GM18507 (cell line): ENCODE measurements at regions not wholly inside any gene's neighbourhood (a gene's known extent, or its start where the extent isn't known, plus 50 kb on each side); places are given as distances from the start of the nearest gene placed in this dataset.

Source experiments
- DNase-seq: peaks from one replicate; pipeline ENCODE4 v3.0.0; 2011; ENCODE audit warnings: low read depth; ENCODE audit not compliant: insufficient read length; ENCODE audit errors: extremely low spot score
- FAIRE-seq: peaks from 2 replicates; lab custom pipeline; 2011; peaks lifted over from hg19 to GRCh38; lab: Jason Lieb, UNC

- DNase-seq (no peak), FAIRE-seq (no peak)
Observed at GRCh38 chr5:18142831-18143230, 508.6 kb downstream of the TAF11L14 start.

GRCh38 chr5:18152671-18153070 lies 518.4 kb downstream of the TAF11L14 start:
- DNase-seq: no peak
- FAIRE-seq: no peak

DNA sequence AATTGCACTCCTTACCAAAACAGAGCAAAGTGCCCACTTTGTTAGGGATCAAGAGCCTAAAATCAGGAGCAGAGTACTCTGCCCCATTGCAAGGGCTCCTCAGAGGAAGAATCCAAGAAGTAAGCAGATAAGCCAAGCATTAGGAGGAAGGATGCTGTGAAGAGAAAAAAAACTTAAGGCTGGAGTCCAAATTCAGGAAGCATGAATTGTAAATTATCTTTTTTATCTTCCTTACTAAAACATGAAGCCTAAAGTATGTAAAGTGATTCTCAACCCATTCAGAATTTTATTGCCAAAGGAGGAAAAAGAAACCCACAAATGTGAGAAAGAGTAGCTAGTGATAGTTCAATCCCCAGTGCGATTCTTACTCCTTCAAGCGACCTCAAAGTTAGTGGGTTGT lies 523.9 kb downstream of the TAF11L14 start:
- FAIRE-seq (no peak), DNase-seq (no peak)

DNA sequence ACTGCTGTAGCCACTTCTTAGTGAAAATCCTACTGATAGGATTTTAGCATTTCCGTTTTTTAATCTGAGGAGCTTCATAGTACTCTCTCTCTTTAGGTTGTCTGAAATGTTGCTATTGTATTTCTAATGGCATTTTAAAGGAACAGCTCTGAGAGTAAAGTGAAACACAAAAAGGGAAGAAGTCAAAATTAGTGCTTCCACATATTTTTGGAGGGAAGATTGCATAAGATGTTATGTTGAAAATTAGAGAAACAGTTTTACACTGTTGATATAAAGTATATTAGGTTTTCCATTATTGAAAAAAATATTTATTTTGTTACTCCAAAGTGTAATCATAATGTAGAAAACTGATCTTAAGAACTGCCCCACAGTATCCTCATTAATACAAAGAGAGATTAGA lies 525.1 kb downstream of the TAF11L14 start:
- FAIRE-seq (no peak), DNase-seq (no peak)

- no peak for FAIRE-seq
- no peak for DNase-seq
Observed at GRCh38 chr5:18171684-18172083, 537.4 kb downstream of the TAF11L14 start.

- FAIRE-seq (no peak), DNase-seq (no peak)
Observed at GRCh38 chr5:18179579-18179978, 545.3 kb downstream of the TAF11L14 start.

GRCh38 chr5:18181575-18181974 lies 547.3 kb downstream of the TAF11L14 start:
- no peak for FAIRE-seq
- DNase-seq: no peak

GRCh38 chr5:18195910-18196309 lies 561.6 kb downstream of the TAF11L14 start:
- DNase-seq: no peak
- no peak for FAIRE-seq

DNA sequence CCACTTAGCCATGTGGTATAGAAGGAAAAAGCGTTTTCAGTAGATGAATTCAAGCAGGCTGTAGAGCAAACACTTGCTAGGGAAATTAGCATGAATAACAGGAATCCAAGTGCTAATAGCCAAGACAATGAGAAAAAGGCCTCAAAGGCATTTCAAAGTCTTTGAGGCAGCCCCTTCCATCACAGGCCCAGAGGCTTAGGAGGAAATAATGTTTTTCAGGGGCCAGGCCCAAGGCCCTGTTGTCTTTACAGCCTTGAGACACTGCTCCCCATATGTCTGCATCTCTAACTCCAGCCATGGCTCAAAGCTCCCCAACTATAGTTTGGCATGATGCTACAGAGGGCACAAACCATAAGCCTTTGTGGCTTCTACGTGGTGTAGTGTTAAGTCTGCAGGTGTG lies 563.5 kb downstream of the TAF11L14 start:
- DNase-seq: no peak
- FAIRE-seq: no peak

GRCh38 chr5:18202164-18202563 lies 567.9 kb downstream of the TAF11L14 start:
- no peak for FAIRE-seq

DNA sequence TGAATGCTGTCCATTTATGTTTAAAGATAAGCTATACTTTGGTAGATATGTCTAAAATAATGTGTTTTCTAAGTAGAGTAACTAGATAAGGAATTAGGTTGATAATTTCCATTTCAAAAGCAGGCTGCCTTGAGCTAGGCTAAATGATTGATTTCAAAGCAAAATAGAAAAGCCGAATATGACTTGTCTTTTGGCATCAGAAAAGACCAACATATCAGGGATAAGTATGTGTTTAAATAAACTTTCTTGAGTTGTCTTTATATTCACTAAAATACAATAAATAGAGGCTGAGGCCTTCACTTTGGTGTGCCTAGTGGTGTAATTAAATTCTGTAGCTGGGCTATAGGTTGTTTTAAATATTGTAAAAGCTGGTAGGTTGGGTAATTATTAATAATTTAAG lies 569.0 kb downstream of the TAF11L14 start:
- no peak for FAIRE-seq
- DNase-seq: no peak

More at GRCh38 chr5:18202164-18202563, 567.9 kb downstream of the TAF11L14 start:
- no peak for DNase-seq

DNA sequence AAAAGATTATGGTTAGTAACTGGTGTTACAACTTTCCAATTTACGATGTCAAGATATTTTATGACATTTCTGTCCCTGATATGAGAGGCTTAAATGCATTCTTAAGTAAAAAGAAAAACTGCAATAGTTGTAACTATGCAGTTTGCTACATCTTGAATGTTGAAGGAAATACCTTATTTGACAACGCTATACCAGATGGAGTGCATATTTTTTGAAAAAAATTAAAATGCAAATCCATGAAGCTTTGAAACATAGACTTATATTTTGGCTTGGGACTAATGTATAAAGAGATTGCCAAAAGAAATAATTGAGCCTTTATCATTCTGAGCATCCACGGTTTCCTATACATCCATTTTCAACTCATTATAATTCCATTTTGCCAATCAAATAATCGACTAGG lies 579.4 kb downstream of the TAF11L14 start:
- FAIRE-seq (no peak), DNase-seq (no peak)

GRCh38 chr5:18216016-18216415 lies 581.8 kb downstream of the TAF11L14 start:
- FAIRE-seq: no peak
- no peak for DNase-seq

- DNase-seq (no peak), FAIRE-seq (no peak)
Observed at GRCh38 chr5:18216729-18217128, 582.5 kb downstream of the TAF11L14 start.

- no peak for FAIRE-seq
- DNase-seq: no peak
Observed at GRCh38 chr5:18219241-18219640, 585.0 kb downstream of the TAF11L14 start.

DNA sequence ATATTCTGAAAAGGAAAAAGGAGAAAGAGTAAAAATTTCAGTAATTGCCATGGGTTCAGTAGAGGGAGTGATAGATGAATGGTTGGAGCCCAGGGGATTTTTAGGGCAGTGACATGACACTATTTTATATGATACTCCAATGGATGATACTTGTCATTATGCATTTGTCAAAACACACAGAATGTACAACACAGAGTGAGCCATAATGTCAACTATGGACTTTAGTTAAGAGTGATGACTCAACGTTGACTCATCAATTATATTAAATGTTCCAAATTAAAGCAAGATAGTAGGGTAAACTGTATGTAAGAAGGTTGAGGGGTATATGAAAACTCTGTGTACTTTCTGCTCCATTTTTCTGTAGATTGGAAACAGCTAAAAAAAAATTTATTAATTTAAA lies 586.4 kb downstream of the TAF11L14 start:
- DNase-seq: no peak
- FAIRE-seq: no peak

DNA sequence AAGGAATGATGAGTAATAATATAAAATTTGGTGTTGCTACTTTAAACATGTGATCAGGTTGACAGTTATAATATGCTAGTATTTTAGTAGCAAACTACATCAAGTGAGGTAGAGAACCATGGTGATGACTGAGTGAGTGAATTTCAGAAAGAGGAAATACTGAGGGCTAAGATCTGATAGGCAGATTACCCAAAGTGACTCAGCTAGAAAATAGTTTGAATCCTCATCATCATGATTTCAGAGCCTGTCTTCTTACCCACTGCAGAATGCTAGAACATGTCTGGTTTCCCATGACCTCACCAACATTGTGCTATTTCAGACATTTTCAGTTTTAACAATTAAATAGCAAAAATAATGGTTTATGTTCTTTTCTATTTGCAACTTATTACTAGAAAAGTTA lies 602.1 kb downstream of the TAF11L14 start:
- FAIRE-seq (no peak), DNase-seq (no peak)

GRCh38 chr5:18238321-18238720 lies 604.1 kb downstream of the TAF11L14 start:
- DNase-seq: no peak
- FAIRE-seq: no peak

- no peak for DNase-seq
- no peak for FAIRE-seq
Observed at GRCh38 chr5:18240971-18241370, 606.7 kb downstream of the TAF11L14 start.

GRCh38 chr5:18243846-18244245 lies 609.6 kb downstream of the TAF11L14 start:
- FAIRE-seq (no peak), DNase-seq (no peak)

GRCh38 chr5:18244309-18244708 lies 610.0 kb downstream of the TAF11L14 start:
- DNase-seq: no peak
- FAIRE-seq: no peak

DNA sequence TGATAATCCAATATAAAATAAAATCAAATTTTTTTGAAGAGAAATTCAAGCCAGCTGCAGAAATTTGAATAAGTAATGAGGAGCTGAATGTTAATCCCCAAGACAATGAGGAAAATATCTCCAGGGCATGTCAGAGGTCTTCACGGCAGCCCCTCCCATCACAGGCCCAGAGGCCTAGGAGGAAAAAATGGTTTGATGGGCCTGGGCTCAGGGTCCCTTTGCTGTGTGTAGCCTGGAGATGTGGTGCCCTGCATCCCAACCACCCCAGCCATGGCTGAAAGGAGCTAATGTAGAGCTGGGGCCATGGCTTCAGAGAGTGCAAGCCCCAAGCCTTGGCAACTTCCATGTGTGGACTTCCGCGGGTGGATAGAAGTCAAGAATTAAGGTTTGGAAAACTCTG lies 618.3 kb downstream of the TAF11L14 start:
- no peak for DNase-seq
- no peak for FAIRE-seq
